Islet precursor cell (in vitro differentiated cells): ENCODE measurements at regions not wholly inside any gene's neighbourhood (a gene's known extent, or its start where the extent isn't known, plus 50 kb on each side); places are given as distances from the start of the nearest gene placed in this dataset.
"Not testable (repeated sequence)": the region's sequence is repeated elsewhere in the genome, so short reads cannot be mapped to it uniquely, and the experiment has no call there.

Source experiments
- DNase-seq: peaks from one replicate; pipeline ENCODE4 v3.0.0-alpha.2; 2018

DNA sequence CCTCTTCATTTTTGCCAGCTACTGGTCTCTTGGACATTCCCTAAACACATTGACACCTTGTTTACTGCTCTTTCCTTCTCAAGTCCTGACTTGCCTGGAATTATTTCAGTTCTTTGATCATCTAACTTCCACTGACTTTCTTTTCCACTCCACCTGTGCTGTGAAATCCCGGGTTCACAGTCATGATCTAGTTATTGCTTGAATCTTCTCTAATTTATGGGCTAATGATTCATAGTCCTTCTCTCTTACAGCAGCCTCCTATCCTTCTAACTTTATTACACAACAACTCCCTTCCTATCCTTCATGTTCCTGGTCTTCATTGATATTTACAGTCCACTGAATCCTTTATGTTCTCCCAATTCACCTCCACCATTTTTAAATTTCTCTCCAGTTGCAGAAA lies 260.1 kb downstream of the C12orf75 start:
- no peak for DNase-seq

DNA sequence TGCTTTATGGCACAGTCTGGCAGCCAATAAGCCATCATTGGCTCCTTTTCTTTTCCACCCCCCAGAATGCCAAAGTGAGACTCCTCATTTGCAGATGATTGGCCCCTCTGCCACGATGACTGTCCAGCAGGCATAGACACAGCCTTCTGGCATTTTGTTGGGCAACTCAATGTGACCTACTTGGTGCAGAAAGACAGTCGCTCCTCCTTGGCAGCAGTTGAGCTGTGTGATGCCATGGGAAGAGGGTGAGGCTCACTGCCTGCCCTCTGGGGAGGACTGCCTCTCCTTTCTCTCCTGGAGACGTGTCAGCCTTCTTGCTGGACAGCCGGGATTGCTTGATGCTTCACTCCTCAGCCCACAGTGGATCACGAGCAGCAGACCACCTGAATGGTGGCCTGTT lies 264.9 kb downstream of the C12orf75 start:
- peak; percentile 64 for DNase-seq

- no peak for DNase-seq
Observed at GRCh38 chr12:105596731-105597130, 266.2 kb downstream of the C12orf75 start.

GRCh38 chr12:105598031-105598430 lies 267.5 kb downstream of the C12orf75 start:
- DNase-seq: no peak

- DNase-seq: no peak
Observed at GRCh38 chr12:105600911-105601545, 270.5 kb downstream of the C12orf75 start.

- DNase-seq: not testable (repeated sequence)
Observed at GRCh38 chr12:105602312-105602711, 271.8 kb downstream of the C12orf75 start.

DNA sequence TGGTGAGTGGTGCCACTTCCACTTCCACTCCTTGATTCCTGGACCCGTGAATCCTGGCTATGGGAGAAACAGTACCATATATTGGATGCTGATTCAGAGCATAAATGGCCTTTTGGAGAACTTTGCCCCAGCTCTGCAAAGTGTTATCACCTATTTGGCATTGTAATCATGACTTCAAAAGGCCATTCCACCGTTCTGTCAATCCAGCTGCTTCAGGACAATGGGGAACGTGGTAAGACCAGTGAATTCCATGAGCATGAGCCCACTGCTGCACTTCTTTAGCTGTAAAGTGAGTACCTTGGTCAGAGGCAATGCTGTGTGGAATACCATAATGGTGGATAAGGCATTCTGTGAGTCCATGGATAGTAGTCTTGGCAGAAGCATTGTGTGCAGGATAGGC lies 273.8 kb downstream of the C12orf75 start:
- DNase-seq: not testable (repeated sequence)

DNA sequence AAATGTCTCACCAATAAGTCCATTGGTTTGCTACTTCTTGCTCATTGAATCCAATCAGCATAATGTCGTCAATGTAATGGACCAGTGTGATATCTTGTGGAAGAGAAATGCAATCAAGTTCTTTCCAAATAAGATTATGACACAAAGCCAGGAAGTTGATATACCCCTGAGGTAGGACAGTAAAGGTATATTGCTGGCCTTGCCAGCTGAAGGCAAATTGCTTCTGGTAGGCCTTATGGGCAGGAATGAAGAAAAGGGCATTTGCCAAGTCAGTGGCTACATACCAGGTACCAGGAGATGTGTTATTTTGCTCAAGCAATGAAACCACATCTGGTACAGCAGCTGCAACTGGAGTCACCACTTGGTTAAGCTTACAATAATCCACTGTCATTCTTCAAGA lies 276.1 kb downstream of the C12orf75 start:
- DNase-seq: not testable (repeated sequence)

DNA sequence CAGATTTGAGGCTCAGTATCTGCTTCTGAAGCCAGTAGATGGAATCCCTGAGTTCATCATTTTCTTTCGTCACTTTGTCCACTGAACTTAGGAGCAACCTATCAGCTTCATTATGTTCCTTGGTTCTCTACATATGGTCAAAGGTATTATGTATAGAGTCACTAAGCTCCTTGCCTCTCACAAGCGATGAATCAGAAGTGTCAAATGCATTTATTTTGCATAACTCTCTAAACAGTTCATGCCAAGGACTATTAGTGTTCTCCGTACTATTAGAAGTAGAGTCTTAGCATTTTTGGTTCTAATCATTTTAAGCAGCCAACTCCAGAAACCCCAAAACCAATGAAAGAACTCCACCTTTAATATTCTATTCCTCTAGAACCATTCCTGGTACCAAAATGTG lies 278.5 kb downstream of the C12orf75 start:
- not testable (repeated sequence) for DNase-seq

- no peak for DNase-seq
Observed at GRCh38 chr12:105610459-105610858, 280.0 kb downstream of the C12orf75 start.

DNA sequence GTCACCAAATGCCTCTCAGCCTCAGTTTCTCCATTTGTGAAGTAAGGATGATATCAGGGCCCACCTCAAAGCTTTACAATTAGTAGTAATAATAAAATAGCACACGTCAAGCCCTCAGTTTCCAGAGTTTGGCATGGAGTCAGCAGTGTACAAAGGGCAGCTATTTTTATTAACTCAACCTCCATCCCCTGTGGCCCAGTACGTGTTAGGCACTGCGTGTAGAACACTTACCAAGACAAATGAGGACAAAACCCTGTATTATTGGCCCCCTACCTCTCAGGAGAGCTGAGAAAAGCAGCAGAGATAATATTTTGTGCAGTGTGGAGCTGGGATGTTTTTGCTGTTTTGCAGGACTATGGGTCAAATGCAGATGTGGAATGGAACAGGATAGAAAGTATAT lies 280.8 kb downstream of the C12orf75 start:
- peak; percentile 25 for DNase-seq

- DNase-seq: no peak
Observed at GRCh38 chr12:105613269-105613668, 282.8 kb downstream of the C12orf75 start.

DNA sequence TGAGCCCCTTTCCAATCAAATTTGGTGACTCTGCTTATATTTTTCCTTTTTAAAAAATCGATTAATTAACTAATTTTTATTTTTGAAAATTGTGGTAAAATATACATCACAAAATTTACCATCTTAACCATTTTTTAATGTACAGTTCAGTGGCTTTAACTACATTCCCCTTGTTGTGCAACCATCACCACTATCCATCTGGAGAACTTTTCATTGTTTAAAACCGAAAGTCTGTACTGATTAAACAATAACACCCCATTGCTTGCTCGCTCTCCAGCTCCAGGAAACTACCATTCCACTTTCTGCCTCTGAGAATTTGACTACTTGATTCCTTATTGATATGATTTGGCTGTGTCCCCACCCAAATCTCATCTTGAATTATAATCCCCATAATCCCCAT lies 283.4 kb downstream of the C12orf75 start:
- no peak for DNase-seq

GRCh38 chr12:105616971-105617540 lies 286.6 kb downstream of the C12orf75 start:
- DNase-seq: no peak

DNA sequence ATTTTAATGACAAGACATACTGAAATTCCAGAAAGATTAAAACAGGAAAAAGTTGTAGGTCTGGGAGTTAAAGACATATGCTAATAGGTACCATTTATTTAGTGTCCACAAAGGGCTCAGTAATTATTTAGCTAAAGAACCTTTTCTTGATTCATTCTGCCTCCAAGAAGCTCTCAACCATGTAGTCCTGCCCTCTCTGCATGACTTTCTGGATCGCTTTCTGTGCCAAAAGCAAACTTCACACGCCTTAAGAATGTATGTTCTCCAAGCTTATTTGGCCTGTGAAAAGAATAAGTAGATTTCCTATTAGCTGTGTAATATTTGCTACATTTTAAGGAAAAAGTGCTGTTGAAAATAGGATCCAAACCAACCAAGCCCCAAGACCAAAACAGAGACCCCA lies 291.7 kb downstream of the C12orf75 start:
- DNase-seq: no peak

GRCh38 chr12:105622846-105623736 lies 292.6 kb downstream of the C12orf75 start:
- DNase-seq: no peak

DNA sequence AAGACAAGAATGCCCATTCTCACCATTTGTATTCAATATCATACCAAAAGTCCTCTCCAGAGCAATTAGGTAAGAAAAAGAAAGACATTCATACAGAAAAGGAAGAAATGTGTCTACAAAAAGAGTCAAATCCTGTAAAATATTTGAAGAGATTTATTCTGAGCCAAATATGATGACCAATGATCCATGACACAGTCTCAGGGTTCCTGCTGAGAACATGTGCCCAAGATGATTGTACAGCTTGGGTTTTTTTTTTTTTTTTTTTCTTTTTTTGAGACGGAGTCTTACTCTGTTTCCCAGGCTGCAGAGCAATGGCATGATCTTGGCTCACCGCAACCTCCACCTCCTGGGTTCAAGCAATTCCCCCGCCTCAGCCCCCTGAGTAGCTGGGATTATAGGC lies 296.2 kb downstream of the C12orf75 start:
- DNase-seq: no peak

GRCh38 chr12:105637470-105637869 lies 307.0 kb downstream of the C12orf75 start:
- DNase-seq: no peak

- peak; percentile 83 for DNase-seq
Observed at GRCh38 chr12:105640761-105641160, 310.3 kb downstream of the C12orf75 start.

DNA sequence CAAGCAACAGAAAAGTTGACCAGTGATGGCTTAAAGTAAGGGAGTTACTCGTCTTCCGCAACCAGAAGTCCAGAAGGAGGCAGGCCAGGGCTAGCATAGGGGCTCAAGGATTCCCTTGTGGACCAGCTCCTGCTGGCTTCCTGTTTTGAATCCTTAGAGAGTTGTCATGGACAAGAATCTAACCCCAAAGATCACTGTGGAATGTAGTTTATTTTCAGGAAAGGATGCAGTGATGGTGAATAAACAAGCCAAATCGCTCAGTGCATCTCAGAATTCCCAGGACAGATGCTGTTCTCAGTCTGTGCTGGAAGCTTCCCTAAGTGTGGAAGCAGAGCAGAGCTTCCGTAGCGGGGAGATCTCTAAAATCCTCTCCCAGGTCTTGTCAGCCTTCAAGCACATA lies 311.3 kb downstream of the C12orf75 start:
- DNase-seq: no peak

DNA sequence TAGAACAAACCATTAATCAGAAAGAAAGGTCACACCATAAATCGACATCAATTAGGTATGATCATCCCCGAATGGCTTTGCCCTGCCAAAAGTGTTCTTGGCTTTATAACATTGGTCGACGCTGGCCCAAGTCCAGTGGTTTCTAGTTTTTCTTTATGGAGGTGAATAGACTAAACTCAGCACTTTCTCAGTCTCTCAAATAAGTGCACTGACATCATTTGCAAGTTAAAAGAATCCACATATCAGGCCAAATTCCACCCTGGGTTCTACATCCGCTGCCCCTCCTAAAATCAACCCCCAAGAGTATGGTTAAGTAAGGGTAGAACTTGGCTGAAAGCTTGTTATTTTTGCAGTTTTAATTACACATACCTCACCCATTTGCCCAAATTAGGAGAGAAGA lies 314.3 kb downstream of the C12orf75 start:
- no peak for DNase-seq

DNA sequence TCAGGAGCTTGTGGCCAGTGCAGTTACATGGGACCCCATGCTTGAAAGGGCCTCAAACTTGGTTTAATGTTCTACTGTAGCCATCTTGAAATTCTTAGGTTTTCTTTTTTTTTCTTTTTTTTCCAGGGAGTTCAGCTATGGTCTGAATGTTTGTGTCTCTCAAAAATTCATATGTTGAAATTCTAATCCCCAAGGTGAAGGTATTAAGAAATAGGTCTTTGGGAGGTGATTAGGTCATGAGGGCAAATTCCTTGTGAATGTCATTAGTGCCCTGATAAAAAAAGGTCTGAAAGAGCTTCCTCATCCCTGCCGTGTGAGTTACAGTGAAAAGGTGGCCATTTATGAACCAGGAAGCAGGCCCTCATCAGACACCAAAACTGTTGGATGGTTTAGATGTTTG lies 324.1 kb downstream of the C12orf75 start:
- DNase-seq: no peak

DNA sequence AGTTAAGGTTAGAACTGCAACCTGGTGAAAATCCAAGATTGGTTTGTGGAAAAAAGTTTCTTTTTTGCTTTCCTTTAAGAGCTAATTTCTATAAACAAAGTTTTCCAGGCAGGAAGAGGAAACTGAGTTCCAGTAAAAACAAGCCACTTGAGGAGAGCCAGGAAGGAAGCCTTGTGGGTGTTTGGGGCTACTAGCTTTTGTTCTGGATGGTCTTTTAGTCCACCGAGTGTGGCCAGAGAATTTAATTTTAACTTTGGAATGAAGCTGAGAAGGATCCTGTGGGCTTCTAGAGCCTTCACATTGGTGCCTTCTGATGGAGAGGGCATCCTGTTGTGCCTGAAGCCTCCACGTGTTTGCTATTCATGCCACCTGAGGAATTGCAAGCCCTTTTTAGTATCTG lies 327.9 kb downstream of the C12orf75 start:
- no peak for DNase-seq
